ENCODE measurements at regions not wholly inside any gene's neighbourhood (a gene's known extent, or its start where the extent isn't known, plus 50 kb on each side); places are given as distances from the start of the nearest gene placed in this dataset.

DNA sequence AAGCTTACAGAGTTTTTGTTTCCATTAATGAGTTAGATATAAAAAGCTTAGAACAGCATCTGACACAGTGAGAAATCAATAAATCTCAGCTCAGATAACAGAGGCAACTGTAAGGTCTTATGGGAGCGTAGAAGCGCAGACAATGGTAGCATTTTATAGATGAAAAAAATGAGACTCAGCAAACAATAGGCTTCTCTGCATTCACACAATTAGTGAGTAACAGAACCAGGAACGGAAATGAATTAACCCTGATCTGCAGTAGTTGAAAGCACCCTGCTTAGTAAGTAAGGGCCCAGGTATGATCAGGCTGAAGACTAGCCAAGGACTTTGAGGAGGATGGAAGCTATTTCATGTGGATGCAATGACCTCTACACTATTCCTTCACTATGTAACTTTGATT is 147.2 kb upstream of the EYA4 start:
- no peaks in the 10 kb centered on the region for H3K27me3 ChIP-seq (ENCODE audit: control insufficient read depth, insufficient read depth, low read length)
- no peaks in the 10 kb centered on the region for H3K36me3 ChIP-seq (ENCODE audit: control insufficient read depth, low read depth, low read length)
- no peaks in the 10 kb centered on the region for H3K9me3 ChIP-seq (ENCODE audit: control insufficient read depth, low read depth, low read length)
- no peak overlapping the region for H3K27ac ChIP-seq (ENCODE audit: low read length)
- H3K4me1 ChIP-seq (ENCODE audit: control insufficient read depth, low read depth, low read length): peaks cover 6% of the 10 kb centered on the region
- no peak overlapping the region for H3K4me3 ChIP-seq (ENCODE audit: low read length)
- no peak overlapping the region for H3K9ac ChIP-seq (ENCODE audit: low read length)

DNA sequence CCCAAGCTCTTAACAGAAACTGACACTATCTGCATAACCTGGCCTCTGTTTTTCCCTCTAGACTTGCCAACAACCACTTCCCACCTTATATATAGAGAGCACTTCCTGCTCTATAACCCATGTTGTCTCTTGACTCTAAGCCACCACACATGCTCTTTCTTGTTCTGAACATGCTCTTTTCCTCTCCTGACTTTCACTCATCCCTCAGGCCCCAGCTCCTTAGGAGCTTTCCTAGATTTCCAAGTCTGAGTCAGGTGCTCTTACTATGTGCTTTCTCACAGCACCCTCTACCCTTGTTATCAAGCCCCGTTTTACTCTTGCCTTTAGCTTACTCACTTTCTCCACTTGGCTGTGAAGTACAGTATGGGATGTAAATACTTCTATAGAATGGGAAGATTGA is 143.9 kb upstream of the EYA4 start:
- H3K27me3 ChIP-seq (ENCODE audit: control insufficient read depth, insufficient read depth, low read length): no peaks in the 10 kb centered on the region
- no peak overlapping the region for H3K9ac ChIP-seq (ENCODE audit: low read length)
- peaks cover 16% of the 10 kb centered on the region for H3K4me1 ChIP-seq (ENCODE audit: control insufficient read depth, low read depth, low read length)
- H3K27ac ChIP-seq (ENCODE audit: low read length): no peak overlapping the region
- no peaks in the 10 kb centered on the region for H3K36me3 ChIP-seq (ENCODE audit: control insufficient read depth, low read depth, low read length)
- H3K9me3 ChIP-seq (ENCODE audit: control insufficient read depth, low read depth, low read length): no peaks in the 10 kb centered on the region
- H3K4me3 ChIP-seq (ENCODE audit: low read length): no peak overlapping the region

DNA sequence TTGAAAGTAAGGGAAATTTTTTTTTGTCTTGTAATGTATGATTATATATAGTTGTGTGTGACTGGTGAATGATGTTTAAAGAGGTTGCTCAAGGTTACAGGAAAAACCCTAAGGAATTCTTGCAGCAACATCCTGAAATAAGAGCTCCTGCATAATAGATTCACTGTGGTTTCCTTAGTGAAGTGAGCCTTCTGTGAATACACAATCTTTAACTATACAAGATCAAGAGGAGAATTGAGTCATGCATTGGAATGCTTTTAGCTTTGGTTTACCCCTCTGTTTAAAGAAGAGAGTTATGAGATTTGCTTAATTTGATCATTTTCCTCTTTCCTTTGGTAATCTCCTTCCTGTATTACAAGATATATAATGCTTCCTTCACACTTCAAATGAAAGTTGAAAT is 141.6 kb upstream of the EYA4 start:
- Histone ChIP-seq H3K4me1 (ENCODE audit: control insufficient read depth, low read depth, low read length) (peaks cover 16% of the 10 kb centered on the region), H3K27me3 (ENCODE audit: control insufficient read depth, insufficient read depth, low read length) (no peaks in the 10 kb centered on the region), H3K27ac (ENCODE audit: low read length) (peak overlapping the region; percentile 8), H3K4me3 (ENCODE audit: low read length) (no peak overlapping the region), H3K9ac (ENCODE audit: low read length) (no peak overlapping the region), H3K36me3 (ENCODE audit: control insufficient read depth, low read depth, low read length) (no peaks in the 10 kb centered on the region), H3K9me3 (ENCODE audit: control insufficient read depth, low read depth, low read length) (no peaks in the 10 kb centered on the region)

DNA sequence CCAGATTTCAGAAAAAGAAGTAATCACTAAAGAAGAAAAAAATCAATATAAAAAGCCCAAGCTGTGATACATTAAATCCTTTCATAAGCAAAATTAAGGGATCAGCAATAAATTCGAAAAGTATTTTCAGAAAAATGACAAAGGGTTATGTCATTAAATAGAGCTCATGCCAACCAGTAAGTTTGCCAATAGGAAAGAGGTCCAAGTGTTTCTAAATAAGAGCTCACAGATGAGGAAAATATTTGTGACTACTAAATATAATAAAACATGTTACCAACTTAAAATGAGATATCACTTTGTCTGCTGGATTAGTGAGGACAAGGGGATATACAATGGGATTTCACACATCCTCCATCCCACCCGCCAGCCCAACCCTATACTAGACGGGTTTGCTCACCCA is 140.3 kb upstream of the EYA4 start:
- H3K27ac ChIP-seq (ENCODE audit: low read length): no peak overlapping the region

DNA sequence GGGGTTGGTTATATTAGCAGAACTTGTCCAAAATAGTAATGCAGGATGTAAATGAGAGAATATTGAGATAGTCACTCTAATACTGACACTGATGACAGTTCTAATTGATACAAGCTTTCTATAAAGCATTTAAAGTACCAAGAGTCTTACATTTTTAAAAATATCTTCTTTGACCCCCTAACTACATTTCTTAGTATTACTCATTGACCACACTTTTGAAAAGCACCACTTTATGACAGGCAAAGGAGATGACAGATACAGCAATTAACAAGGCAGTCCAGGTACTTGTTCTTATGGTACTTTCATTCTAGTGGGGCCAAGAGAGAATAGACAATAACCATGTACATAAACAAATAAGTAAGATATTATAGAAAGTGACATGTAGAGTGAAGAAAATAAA is 139.4 kb upstream of the EYA4 start:
- Histone ChIP-seq H3K27me3 (ENCODE audit: control insufficient read depth, insufficient read depth, low read length) (no peaks in the 10 kb centered on the region), H3K9ac (ENCODE audit: low read length) (no peak overlapping the region), H3K9me3 (ENCODE audit: control insufficient read depth, low read depth, low read length) (no peaks in the 10 kb centered on the region), H3K36me3 (ENCODE audit: control insufficient read depth, low read depth, low read length) (no peaks in the 10 kb centered on the region), H3K27ac (ENCODE audit: low read length) (no peak overlapping the region), H3K4me3 (ENCODE audit: low read length) (no peak overlapping the region), H3K4me1 (ENCODE audit: control insufficient read depth, low read depth, low read length) (peaks cover 13% of the 10 kb centered on the region)

More for the DNA sequence above, 140.3 kb upstream of the EYA4 start:
- Histone ChIP-seq H3K9ac (ENCODE audit: low read length) (no peak overlapping the region), H3K4me1 (ENCODE audit: control insufficient read depth, low read depth, low read length) (peaks cover 13% of the 10 kb centered on the region), H3K9me3 (ENCODE audit: control insufficient read depth, low read depth, low read length) (no peaks in the 10 kb centered on the region), H3K4me3 (ENCODE audit: low read length) (no peak overlapping the region), H3K36me3 (ENCODE audit: control insufficient read depth, low read depth, low read length) (no peaks in the 10 kb centered on the region), H3K27me3 (ENCODE audit: control insufficient read depth, insufficient read depth, low read length) (no peaks in the 10 kb centered on the region)

DNA sequence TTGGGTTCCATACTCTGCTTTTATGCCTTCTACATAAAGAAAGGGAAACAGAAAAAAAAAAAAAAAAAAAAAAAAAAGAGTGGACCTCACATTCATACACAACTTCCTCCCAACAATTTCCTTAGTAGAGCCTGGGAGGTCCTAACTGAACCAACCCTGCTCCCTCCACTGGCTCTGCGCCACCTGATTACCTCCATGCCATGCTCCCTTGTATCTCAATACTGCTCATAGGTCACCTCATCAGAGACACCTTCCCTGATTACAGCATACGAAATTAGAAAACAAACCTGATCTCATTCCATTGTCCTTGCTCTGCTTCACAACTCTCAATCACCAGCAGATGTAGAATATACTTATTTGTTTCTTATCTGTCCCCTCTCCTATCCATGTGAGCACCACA is 134.2 kb upstream of the EYA4 start:
- Histone ChIP-seq H3K9ac (ENCODE audit: low read length) (no peak overlapping the region), H3K4me1 (ENCODE audit: control insufficient read depth, low read depth, low read length) (no peaks in the 10 kb centered on the region)

DNA sequence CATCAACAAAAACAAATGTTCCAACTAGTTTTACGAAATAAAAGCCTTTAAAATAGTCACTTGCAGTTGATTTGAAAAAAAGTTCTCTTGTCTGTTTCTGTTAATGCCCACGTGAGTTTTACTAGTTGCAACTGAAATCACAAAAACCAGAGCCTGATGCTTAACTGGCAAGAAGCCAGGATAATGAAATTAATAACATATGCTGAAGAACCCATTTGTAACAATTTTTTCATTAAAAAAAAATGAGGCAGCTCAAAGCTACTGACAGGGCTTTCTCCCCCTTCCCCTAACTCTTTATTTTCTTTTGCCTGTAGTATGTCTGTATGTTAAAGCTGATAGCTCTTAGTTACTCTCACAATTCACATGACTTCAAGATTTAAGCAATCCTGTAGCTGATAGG is 132.7 kb upstream of the EYA4 start:
- H3K4me1 ChIP-seq (ENCODE audit: control insufficient read depth, low read depth, low read length): no peaks in the 10 kb centered on the region
- H3K27ac ChIP-seq (ENCODE audit: low read length): no peak overlapping the region
- no peaks in the 10 kb centered on the region for H3K27me3 ChIP-seq (ENCODE audit: control insufficient read depth, insufficient read depth, low read length)
- H3K4me3 ChIP-seq (ENCODE audit: low read length): no peak overlapping the region
- H3K36me3 ChIP-seq (ENCODE audit: control insufficient read depth, low read depth, low read length): no peaks in the 10 kb centered on the region
- no peak overlapping the region for H3K9ac ChIP-seq (ENCODE audit: low read length)
- no peaks in the 10 kb centered on the region for H3K9me3 ChIP-seq (ENCODE audit: control insufficient read depth, low read depth, low read length)

More for the DNA sequence above, 134.2 kb upstream of the EYA4 start:
- Histone ChIP-seq H3K27me3 (ENCODE audit: control insufficient read depth, insufficient read depth, low read length) (no peaks in the 10 kb centered on the region), H3K4me3 (ENCODE audit: low read length) (no peak overlapping the region), H3K36me3 (ENCODE audit: control insufficient read depth, low read depth, low read length) (no peaks in the 10 kb centered on the region), H3K27ac (ENCODE audit: low read length) (no peak overlapping the region), H3K9me3 (ENCODE audit: control insufficient read depth, low read depth, low read length) (no peaks in the 10 kb centered on the region)

DNA sequence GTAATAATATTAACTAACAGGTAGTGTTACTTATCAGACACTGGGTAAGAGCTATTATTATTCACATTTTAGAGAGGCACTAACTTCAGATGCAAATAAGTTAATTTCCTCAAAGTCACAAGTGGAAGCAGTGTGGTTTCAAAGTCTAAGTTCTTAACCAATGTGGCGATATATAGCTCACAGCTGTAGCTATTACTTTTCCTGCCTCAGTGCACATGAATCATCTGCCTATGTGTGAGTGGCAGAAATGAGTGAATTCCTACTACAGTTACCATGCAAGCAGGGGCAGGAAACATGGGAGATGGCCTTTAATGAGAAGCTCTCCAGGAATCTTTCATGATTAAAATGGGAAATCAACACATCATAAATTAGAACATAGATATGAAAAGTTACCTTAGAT is 126.2 kb upstream of the EYA4 start:
- Histone ChIP-seq H3K27ac (ENCODE audit: low read length) (no peak overlapping the region), H3K27me3 (ENCODE audit: control insufficient read depth, insufficient read depth, low read length) (no peaks in the 10 kb centered on the region), H3K4me3 (ENCODE audit: low read length) (no peak overlapping the region), H3K9ac (ENCODE audit: low read length) (no peak overlapping the region), H3K4me1 (ENCODE audit: control insufficient read depth, low read depth, low read length) (no peaks in the 10 kb centered on the region), H3K9me3 (ENCODE audit: control insufficient read depth, low read depth, low read length) (no peaks in the 10 kb centered on the region), H3K36me3 (ENCODE audit: control insufficient read depth, low read depth, low read length) (no peaks in the 10 kb centered on the region)

DNA sequence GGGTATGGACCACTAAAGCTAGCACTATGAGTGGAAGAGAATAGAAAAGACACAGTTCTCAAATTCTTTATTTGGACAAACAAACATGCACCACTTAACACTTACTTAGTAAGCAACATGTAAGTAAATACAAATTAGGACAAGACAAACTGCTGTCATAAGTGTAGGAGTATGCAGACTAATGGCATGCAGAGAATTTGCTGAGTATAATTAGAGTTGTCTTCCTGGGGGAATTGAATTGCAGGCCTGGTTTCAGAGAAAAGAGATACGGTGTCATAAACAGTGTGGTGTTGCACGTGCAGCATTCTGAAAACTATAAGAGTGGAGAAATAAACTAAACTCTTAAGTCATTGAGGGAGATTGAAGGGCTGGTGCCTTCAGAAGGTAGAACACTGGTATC is 125.2 kb upstream of the EYA4 start:
- Histone ChIP-seq H3K9ac (ENCODE audit: low read length) (no peak overlapping the region), H3K27ac (ENCODE audit: low read length) (no peak overlapping the region), H3K27me3 (ENCODE audit: control insufficient read depth, insufficient read depth, low read length) (no peaks in the 10 kb centered on the region), H3K9me3 (ENCODE audit: control insufficient read depth, low read depth, low read length) (no peaks in the 10 kb centered on the region), H3K36me3 (ENCODE audit: control insufficient read depth, low read depth, low read length) (no peaks in the 10 kb centered on the region), H3K4me3 (ENCODE audit: low read length) (no peak overlapping the region), H3K4me1 (ENCODE audit: control insufficient read depth, low read depth, low read length) (no peaks in the 10 kb centered on the region)

DNA sequence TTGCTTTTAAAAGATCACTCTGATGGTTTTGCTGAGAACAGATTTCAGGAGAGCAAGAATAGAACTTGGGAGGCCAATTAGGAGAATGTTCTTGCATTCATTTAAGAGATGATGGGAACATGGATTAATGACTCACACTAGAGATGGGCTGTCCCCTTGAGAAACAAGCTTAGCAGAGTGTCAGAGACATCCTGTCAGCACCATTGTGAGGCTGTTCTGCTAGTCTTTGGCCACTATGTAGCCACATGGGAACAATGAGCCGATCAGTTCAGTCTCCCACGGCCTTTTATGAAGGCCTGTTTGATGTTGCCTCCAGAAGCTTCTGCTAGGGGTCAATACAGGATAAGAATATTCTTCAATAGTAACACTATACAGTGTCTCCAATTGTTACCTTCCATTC is 113.0 kb upstream of the EYA4 start:
- no peaks in the 10 kb centered on the region for H3K27me3 ChIP-seq (ENCODE audit: control insufficient read depth, insufficient read depth, low read length)
- H3K9ac ChIP-seq (ENCODE audit: low read length): no peak overlapping the region
- no peaks in the 10 kb centered on the region for H3K4me1 ChIP-seq (ENCODE audit: control insufficient read depth, low read depth, low read length)
- no peak overlapping the region for H3K27ac ChIP-seq (ENCODE audit: low read length)
- peaks cover 2% of the 10 kb centered on the region for H3K9me3 ChIP-seq (ENCODE audit: control insufficient read depth, low read depth, low read length)
- no peaks in the 10 kb centered on the region for H3K36me3 ChIP-seq (ENCODE audit: control insufficient read depth, low read depth, low read length)
- H3K4me3 ChIP-seq (ENCODE audit: low read length): no peak overlapping the region

DNA sequence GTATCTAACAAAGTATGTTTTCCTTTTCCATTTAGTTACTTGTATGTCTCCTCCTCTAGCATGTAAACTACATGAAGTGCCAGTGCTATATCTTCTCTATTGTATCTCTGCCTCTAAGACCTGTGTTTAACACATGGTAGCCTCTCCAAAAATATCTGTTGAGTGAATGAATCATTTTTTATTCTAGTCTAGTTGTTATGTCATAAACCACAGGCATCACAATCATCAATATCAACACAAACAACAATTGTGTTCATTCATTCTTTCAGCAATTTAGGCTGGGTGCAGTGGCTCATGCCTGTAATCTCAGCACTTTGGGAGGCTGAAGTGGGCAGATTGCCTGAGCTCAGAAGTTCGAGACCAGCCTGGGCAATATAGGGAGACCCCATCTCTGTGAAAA is 111.6 kb upstream of the EYA4 start:
- no peaks in the 10 kb centered on the region for H3K9me3 ChIP-seq (ENCODE audit: control insufficient read depth, low read depth, low read length)
- H3K27ac ChIP-seq (ENCODE audit: low read length): no peak overlapping the region

DNA sequence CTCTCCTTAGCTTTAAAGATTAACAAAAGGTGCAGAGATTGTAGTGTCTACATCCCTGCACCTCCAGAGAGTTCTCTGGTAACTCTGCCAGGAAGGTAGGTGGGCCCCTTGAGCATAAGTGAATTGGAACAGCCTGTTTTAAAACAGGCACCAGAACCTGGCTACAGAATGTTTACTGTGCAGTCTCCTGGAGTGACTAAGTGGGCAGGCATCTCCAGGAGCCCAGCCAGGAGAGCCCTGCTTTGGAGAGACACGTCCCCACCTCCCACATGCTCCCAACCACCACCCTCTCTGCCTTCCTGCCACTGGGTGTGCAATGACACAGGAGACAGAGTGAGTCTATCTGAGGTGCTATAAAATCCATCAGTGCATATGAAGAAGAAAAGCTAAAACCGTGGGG is 110.3 kb upstream of the EYA4 start:
- no peak overlapping the region for H3K4me3 ChIP-seq (ENCODE audit: low read length)
- no peaks in the 10 kb centered on the region for H3K27me3 ChIP-seq (ENCODE audit: control insufficient read depth, insufficient read depth, low read length)
- H3K36me3 ChIP-seq (ENCODE audit: control insufficient read depth, low read depth, low read length): no peaks in the 10 kb centered on the region
- no peaks in the 10 kb centered on the region for H3K9me3 ChIP-seq (ENCODE audit: control insufficient read depth, low read depth, low read length)
- H3K4me1 ChIP-seq (ENCODE audit: control insufficient read depth, low read depth, low read length): no peaks in the 10 kb centered on the region
- H3K27ac ChIP-seq (ENCODE audit: low read length): no peak overlapping the region
- H3K9ac ChIP-seq (ENCODE audit: low read length): no peak overlapping the region

More for the DNA sequence above, 111.6 kb upstream of the EYA4 start:
- Histone ChIP-seq H3K9ac (ENCODE audit: low read length) (no peak overlapping the region), H3K27me3 (ENCODE audit: control insufficient read depth, insufficient read depth, low read length) (no peaks in the 10 kb centered on the region), H3K36me3 (ENCODE audit: control insufficient read depth, low read depth, low read length) (no peaks in the 10 kb centered on the region), H3K4me1 (ENCODE audit: control insufficient read depth, low read depth, low read length) (no peaks in the 10 kb centered on the region), H3K4me3 (ENCODE audit: low read length) (no peak overlapping the region)
